ENCODE measurements at regions not wholly inside any gene's neighbourhood (a gene's known extent, or its start where the extent isn't known, plus 50 kb on each side); places are given as distances from the start of the nearest gene placed in this dataset.
"Not testable (repeated sequence)": the region's sequence is repeated elsewhere in the genome, so short reads cannot be mapped to it uniquely, and the experiment has no call there.

DNA sequence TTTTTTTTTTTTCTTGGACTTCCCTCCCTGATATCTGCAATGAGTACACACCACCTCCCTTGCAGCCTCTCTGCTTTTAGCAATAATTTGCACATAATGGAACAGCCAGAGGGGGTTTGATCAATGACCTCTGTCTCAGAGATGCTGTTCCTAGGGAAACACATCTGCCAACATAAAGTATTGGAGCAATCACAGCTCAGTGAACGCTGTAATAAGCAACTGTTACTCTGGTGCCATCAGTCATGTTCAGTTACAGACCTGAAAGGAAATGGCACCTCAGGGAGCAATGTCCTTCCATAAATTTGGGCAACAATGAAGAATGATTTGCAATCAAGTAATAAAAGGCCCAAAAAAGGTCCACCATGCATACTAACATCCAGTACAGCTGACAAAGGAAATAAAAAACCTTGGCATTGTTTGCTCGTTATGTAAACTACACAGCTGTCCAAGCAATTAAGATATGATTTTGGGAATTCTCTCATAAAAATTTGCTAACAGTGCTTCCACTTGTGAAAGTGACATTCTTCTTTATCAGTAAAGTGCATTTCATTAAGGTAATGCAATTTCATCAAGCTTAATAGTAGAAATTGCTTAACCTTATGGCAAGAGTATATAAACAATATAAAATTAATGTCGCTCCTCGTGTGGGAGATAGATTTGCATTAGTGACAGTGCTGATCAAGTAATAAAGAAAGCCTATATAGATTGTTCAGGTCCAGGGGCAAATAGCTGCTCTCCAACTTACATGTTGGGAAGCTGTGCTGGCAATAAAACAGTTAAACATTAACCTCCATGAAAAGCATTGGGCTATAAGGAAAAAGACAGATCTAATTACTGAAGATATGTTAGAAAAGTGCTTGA, 167.8 kb downstream of the RASEF start:
- no peak for DNase-seq (ENCODE audit: low read depth, low spot score)

DNA sequence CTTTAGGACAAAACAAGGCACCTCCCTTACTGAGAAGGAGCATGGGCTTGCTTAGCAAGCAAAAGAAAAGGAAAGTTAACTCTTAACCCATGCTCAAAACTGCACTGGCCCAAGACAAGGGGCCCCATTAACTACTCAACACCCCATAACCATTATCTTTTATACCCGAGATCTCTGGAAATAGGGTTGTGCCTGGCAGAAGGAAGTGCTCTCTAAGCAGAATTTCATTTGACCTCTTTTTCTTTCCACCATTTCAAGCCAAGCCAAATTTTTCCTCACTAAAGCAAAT, 167.2 kb downstream of the RASEF start:
- DNase-seq (ENCODE audit: low read depth, low spot score), result no peak

DNA sequence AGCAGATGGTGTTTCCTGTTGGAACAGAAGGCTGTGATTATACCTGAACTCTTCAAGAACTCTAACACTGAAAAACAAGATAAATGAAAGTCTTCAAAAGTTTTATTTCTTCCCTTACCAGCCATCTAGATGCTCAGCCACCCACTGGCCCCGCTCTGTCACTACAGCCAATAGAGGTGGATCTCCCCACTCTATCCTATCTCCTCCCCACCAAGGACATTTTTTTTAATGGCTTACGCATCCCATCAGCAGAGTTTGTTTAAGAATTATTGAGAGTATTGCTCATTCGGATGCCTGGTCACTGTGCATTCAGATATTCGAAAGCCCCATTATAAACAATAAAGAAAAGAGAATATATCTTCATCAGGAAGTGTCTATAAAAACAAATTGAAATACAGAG, 159.4 kb downstream of the RASEF start:
- DNase-seq (ENCODE audit: low read depth, low spot score), result no peak

DNA sequence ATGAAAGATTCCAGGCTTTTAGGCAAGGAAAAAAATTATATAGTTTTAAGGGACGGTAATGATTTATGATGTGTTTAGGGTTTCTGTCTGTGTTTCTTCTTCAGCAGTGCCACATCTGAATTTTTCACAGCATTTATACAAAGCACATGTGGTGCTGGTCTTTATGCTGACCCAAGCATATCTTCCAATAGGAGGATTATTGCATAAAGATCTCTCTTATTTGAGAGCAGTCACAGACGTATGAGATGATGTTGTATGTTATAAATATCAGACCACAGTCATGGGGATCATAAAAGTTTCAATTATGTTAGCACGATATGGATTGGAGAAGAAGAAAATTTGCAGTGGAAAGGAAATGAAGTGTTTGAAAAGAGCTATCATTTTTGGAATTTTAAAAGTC, 150.9 kb downstream of the RASEF start:
- DNase-seq (ENCODE audit: low read depth, low spot score), result no peak

DNA sequence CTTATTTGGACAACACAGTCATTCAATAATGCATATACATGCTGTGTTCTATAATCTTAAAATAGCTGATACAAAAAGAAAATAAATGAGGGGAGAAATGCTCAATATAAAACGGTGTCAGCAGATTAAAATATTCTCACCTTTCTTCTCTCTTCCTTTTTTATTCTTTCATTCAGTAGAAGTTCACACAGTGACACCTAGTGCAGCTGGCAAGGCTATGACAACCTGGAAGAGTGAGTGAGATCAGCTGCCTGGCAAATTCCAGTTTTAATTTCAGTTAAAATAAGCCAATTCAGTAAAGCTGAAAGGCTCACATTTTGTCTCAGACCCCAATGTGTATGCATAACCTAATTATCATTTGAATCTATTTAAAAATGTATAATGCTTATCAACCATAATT, 150.3 kb downstream of the RASEF start:
- DNase-seq (ENCODE audit: low read depth, low spot score), result no peak

- DNase-seq (ENCODE audit: low read depth, low spot score), result not testable (repeated sequence)
These were observed 146.7 kb downstream of the RASEF start for GRCh38 chr9:82916238-82916637.

GRCh38 chr9:82920154-82920553, 142.8 kb downstream of the RASEF start:
- no peak for DNase-seq (ENCODE audit: low read depth, low spot score)

- no peak for DNase-seq (ENCODE audit: low read depth, low spot score)
These were observed 140.3 kb downstream of the RASEF start for GRCh38 chr9:82922686-82923085.

GRCh38 chr9:82923092-82923911, 139.6 kb downstream of the RASEF start:
- DNase-seq (ENCODE audit: low read depth, low spot score), result no peak

DNA sequence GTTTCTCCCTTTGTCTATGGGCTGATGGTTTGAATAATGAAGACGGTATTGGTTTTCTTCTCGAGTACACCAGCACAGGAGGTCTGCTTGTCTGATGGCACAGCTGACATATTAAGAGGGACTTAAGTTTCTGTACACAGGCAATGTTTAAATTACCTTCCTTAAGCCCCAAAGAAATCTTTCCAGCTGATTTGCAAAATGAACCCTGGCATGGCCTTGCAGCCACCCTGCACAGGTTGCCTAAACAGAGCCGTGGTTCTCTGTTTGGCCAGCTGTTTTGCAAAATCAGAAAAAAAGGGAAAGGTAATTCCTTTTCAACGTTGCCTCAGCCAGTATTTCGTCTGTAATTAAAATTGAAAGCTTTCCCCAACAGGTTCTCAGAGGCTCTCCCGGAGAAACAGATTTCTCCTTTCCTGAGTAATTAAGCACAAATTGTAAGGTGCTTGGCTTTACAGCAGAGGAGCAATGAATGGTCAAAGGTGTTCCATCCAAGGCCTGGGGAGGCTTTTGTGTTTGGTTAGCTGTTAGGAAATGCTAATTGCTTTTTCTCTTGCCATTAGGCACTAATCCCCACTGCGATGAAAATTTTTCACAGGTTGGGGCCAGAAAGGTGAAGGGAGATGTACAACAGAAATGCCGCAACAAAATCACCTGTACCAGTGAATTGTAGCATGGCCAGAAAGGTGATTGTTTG, 138.9 kb downstream of the RASEF start:
- no peak for DNase-seq (ENCODE audit: low read depth, low spot score)

All from iPS DF 19.7 (cell line).